Subcutaneous abdominal adipose tissue (tissue), 5 donors: ENCODE measurements at regions not wholly inside any gene's neighbourhood (a gene's known extent, or its start where the extent isn't known, plus 50 kb on each side); places are given as distances from the start of the nearest gene placed in this dataset.

ENCODE experiments used
- H3K27ac ChIP-seq: one replicate; pipeline ENCODE4 v1.7.0; 2013; ENCODE audit warnings: low read depth, mild to moderate bottlenecking, inconsistent platforms, low read length, moderate library complexity
- H3K27me3 ChIP-seq, 5 donors: one replicate each; pipeline ENCODE4 v1.7.0; 2013; ENCODE audit warnings: low read length in 5 of 5, inconsistent platforms in 1 of 5; ENCODE audit not compliant: control insufficient read depth in 5 of 5, insufficient read depth in 4 of 5
- H3K36me3 ChIP-seq, 5 donors: one replicate each; pipeline ENCODE4 v1.7.0; 2013; ENCODE audit warnings: low read length in 5 of 5; ENCODE audit not compliant: control insufficient read depth in 5 of 5, insufficient read depth in 5 of 5
- H3K4me1 ChIP-seq, 5 donors: one replicate each; pipeline ENCODE4 v1.7.0; 2013; ENCODE audit warnings: low read length in 5 of 5, mild to moderate bottlenecking in 3 of 5, moderate library complexity in 1 of 5; ENCODE audit not compliant: control insufficient read depth in 5 of 5, insufficient read depth in 5 of 5
- H3K4me3 ChIP-seq, 5 donors: one replicate each; pipeline ENCODE4 v1.7.0; 2013; ENCODE audit warnings: low read length in 5 of 5, low read depth in 1 of 5
- H3K9ac ChIP-seq, 5 donors: one replicate each; pipeline ENCODE4 v1.7.0; 2013; ENCODE audit warnings: low read length in 5 of 5, mild to moderate bottlenecking in 4 of 5, moderate library complexity in 3 of 5
- H3K9me3 ChIP-seq, 5 donors: one replicate each; pipeline ENCODE4 v1.7.0; 2013; ENCODE audit warnings: low read length in 5 of 5; ENCODE audit not compliant: control insufficient read depth in 5 of 5
- donor health status: healthy.
- donor health status: healthy.
- donor health status: healthy.
- donor health status: healthy.
- donor health status: healthy.

DNA sequence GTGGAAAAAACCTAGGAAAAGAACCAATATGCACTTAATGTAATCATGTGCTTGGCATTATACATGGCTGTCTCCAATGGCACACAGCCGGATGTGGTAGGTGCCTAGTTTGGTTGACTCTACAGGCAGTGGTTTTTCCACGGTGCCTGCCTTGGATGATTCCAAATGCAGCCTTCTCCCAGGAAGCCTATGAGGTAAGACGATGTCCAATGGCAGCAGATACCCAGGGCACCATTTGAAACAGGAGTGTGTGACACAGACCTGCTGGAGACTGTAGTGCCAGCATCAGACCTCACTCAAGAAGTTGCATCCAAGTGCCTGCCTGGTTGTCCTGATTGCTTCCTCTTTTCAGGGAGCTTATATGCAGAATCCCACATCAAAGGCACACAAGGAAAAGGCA lies 88.0 kb upstream of the VASH1 start:
- Histone ChIP-seq H3K9ac (no peak overlapping the region), H3K4me3 (no peak overlapping the region), H3K4me1 (peaks cover 0 to under 1% (median 0%) of the 10 kb centered on the region in 5 donors), H3K27me3 (no peaks in the 10 kb centered on the region), H3K9me3 (peaks cover 7 to 10% (median 8%) of the 10 kb centered on the region in 5 donors), H3K36me3 (no peaks in the 10 kb centered on the region), H3K27ac (no peak overlapping the region)

GRCh38 chr14:76675046-76675445 lies 86.2 kb upstream of the VASH1 start:
- peaks cover 0 to 4% (median 0%) of the 10 kb centered on the region in 5 donors for H3K4me1 ChIP-seq
- H3K9ac ChIP-seq, result no peak overlapping the region
- peaks cover 0 to 2% (median 0%) of the 10 kb centered on the region in 5 donors for H3K9me3 ChIP-seq
- no peaks in the 10 kb centered on the region for H3K36me3 ChIP-seq
- no peak overlapping the region for H3K4me3 ChIP-seq
- H3K27ac ChIP-seq, result no peak overlapping the region
- H3K27me3 ChIP-seq, result no peaks in the 10 kb centered on the region

DNA sequence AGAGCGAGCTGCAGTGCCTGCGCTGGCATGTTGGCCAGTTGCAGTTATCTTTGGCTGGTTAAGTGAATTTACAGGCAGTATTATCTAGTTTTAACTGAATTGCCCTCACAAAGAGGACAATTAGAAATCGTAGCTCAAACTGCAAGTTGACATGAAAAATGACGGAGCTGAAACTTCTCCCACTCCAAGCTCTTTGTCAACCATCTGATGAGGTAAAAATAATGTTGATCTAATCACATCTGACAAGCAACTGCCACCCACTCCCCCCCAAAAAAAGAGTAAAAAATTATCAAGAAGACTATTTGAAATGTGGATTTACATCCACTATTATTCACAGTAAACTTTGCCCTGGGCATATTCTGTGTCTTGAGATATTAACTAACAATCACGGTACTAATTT lies 84.7 kb upstream of the VASH1 start:
- peaks cover 0 to 4% (median 0%) of the 10 kb centered on the region in 5 donors for H3K4me1 ChIP-seq
- no peak overlapping the region for H3K27ac ChIP-seq
- no peak overlapping the region for H3K9ac ChIP-seq
- H3K9me3 ChIP-seq, result no peaks in the 10 kb centered on the region
- no peaks in the 10 kb centered on the region for H3K36me3 ChIP-seq
- no peak overlapping the region for H3K4me3 ChIP-seq
- H3K27me3 ChIP-seq, result no peaks in the 10 kb centered on the region

- no peak overlapping the region for H3K27ac ChIP-seq
- no peak overlapping the region for H3K4me3 ChIP-seq
- no peak overlapping the region for H3K9ac ChIP-seq
- H3K27me3 ChIP-seq, result no peaks in the 10 kb centered on the region
- H3K4me1 ChIP-seq, result peaks cover 0 to 4% (median 0%) of the 10 kb centered on the region in 5 donors
- no peaks in the 10 kb centered on the region for H3K36me3 ChIP-seq
- peaks cover 3 to 9% (median 5%) of the 10 kb centered on the region in 5 donors for H3K9me3 ChIP-seq
Measured at GRCh38 chr14:76677534-76678145, 83.6 kb upstream of the VASH1 start.

GRCh38 chr14:76678244-76678800 lies 82.9 kb upstream of the VASH1 start:
- no peak overlapping the region for H3K27ac ChIP-seq
- H3K4me3 ChIP-seq, result no peak overlapping the region
- H3K4me1 ChIP-seq, result peaks cover 0 to 4% (median 0%) of the 10 kb centered on the region in 5 donors
- H3K36me3 ChIP-seq, result no peaks in the 10 kb centered on the region
- peaks cover 3 to 14% (median 7%) of the 10 kb centered on the region in 5 donors for H3K9me3 ChIP-seq
- H3K9ac ChIP-seq, result no peak overlapping the region
- H3K27me3 ChIP-seq, result no peaks in the 10 kb centered on the region

DNA sequence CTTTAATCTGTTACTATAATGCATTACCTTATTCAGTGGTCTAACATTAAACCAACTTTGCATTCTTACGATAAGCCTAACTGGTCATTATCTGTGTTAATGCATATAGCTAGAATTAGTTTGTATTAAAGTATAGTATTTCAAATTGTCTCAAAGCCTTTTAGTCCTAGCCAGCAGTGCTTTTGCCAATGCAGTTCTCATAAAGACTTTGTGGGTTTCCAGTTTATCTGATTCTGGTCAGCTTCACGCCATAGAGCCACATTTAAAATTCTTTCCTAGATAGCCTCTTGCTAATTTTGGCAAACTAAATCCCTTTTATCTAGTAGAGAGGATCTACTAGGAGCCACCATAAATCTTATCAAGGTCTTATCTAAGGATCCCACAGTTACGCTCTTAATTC lies 78.9 kb upstream of the VASH1 start:
- H3K4me1 ChIP-seq, result peaks cover 0 to 4% (median 0%) of the 10 kb centered on the region in 5 donors
- H3K27me3 ChIP-seq, result no peaks in the 10 kb centered on the region
- H3K27ac ChIP-seq, result no peak overlapping the region
- no peak overlapping the region for H3K9ac ChIP-seq
- H3K36me3 ChIP-seq, result no peaks in the 10 kb centered on the region
- no peak overlapping the region for H3K4me3 ChIP-seq
- H3K9me3 ChIP-seq, result peaks cover 4 to 18% (median 8%) of the 10 kb centered on the region in 5 donors

DNA sequence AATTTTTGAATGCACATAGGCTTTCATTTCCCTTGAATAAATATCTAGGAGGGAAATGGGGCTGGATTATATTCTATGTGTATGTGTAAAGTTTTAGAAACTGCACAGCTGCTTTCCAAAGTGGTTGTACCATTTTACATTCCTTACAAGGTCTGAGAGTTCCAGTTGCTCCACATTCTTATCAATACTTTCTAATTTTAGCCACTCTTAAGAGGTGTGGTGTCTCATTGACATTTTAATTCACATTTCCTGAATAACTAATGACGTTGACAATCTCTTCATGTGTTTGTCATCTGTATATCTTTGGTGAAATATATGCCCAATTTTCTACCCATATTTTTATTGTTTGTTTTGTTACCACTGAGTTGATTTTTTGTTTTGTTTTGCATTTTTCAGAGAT lies 74.6 kb upstream of the VASH1 start:
- no peak overlapping the region for H3K9ac ChIP-seq
- H3K27me3 ChIP-seq, result no peaks in the 10 kb centered on the region
- peaks cover 10 to 27% (median 17%) of the 10 kb centered on the region in 5 donors for H3K9me3 ChIP-seq
- H3K4me3 ChIP-seq, result no peak overlapping the region
- H3K36me3 ChIP-seq, result no peaks in the 10 kb centered on the region
- no peaks in the 10 kb centered on the region for H3K4me1 ChIP-seq
- no peak overlapping the region for H3K27ac ChIP-seq

DNA sequence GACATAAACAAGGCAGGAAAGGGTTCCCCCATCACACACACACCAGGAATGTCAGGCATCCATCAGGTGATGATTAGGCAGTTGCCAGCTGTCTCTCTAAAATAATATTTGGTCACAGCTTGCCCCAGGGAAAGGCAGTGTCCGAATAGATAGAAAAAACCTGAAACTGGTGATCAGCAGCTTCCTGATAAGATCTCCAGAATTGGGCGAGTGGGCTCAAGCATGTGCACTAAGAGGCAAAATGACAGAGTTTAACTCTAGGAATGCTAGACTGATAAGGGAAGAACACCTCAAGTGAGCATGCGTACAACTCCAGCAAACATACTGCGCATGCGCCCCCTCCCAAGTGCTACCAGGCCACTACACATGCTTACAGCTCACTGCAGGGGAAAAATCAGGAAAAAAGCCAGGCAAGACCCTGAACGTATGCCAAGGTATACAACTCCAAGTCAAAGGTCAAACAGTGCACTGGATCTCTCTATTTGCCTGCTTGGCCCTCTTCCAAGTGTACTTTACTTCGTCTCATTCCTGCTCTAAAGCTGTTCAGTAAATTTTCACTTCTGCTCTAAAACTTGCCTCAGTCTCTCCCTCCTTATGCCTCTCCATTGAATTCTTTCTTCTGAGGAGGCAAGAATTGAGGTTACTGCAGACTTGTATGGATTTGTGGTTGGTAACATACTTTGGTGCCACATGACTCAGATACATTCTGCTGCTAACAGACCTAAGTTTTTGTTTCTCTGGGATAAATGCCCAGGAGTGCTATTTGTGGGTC lies 73.5 kb upstream of the VASH1 start:
- H3K9me3 ChIP-seq, result peaks cover 4 to 16% (median 13%) of the 10 kb centered on the region in 5 donors
- H3K4me3 ChIP-seq, result peak overlapping the region in 2 of 5 donors; percentile 11 to 22
- H3K27me3 ChIP-seq, result no peaks in the 10 kb centered on the region

GRCh38 chr14:76688383-76688671 lies 72.9 kb upstream of the VASH1 start:
- Histone ChIP-seq H3K4me3 (no peak overlapping the region), H3K27ac (no peak overlapping the region), H3K9me3 (peaks cover 4 to 13% (median 11%) of the 10 kb centered on the region in 5 donors), H3K36me3 (no peaks in the 10 kb centered on the region), H3K4me1 (no peaks in the 10 kb centered on the region), H3K27me3 (no peaks in the 10 kb centered on the region), H3K9ac (no peak overlapping the region)

More for the DNA sequence above, 73.5 kb upstream of the VASH1 start:
- Histone ChIP-seq H3K36me3 (no peaks in the 10 kb centered on the region), H3K27ac (no peak overlapping the region), H3K4me1 (no peaks in the 10 kb centered on the region), H3K9ac (no peak overlapping the region)

DNA sequence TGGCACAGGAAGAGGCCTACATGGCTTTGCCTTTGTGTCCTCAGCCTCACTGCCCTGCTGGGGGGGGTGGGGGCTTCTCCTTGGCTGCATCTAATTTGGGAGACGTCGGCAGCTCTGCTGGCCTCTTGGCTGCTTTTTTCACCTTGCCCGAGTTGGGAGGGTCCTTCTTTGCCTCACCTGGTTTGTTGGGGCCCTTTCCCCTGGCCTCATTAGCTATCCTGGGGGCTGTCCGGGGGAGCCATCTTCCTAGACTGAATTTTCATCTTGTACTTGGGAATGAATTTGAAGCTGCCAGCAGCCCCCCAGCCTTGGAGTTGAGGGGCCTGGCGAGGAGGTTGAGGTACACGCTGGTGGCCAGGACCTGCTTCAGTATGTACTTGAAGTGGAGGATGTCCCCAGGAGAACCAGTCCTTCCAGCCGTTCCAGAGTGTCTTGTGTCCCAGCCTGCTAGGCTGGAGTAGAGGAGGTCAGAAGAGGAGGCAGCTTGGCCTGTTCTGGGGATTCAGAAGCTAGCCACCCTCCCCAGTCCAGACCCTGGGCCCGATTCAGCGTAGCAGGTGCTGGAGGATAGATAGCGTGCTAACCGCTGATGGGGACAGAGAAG lies 70.7 kb upstream of the VASH1 start:
- Histone ChIP-seq H3K4me1 (no peaks in the 10 kb centered on the region), H3K27me3 (no peaks in the 10 kb centered on the region), H3K4me3 (no peak overlapping the region), H3K9me3 (peaks cover 4 to 13% (median 10%) of the 10 kb centered on the region in 5 donors), H3K36me3 (no peaks in the 10 kb centered on the region), H3K27ac (no peak overlapping the region), H3K9ac (no peak overlapping the region)
